ENCODE measurements at regions not wholly inside any gene's neighbourhood (a gene's known extent, or its start where the extent isn't known, plus 50 kb on each side); places are given as distances from the start of the nearest gene placed in this dataset.

DNA sequence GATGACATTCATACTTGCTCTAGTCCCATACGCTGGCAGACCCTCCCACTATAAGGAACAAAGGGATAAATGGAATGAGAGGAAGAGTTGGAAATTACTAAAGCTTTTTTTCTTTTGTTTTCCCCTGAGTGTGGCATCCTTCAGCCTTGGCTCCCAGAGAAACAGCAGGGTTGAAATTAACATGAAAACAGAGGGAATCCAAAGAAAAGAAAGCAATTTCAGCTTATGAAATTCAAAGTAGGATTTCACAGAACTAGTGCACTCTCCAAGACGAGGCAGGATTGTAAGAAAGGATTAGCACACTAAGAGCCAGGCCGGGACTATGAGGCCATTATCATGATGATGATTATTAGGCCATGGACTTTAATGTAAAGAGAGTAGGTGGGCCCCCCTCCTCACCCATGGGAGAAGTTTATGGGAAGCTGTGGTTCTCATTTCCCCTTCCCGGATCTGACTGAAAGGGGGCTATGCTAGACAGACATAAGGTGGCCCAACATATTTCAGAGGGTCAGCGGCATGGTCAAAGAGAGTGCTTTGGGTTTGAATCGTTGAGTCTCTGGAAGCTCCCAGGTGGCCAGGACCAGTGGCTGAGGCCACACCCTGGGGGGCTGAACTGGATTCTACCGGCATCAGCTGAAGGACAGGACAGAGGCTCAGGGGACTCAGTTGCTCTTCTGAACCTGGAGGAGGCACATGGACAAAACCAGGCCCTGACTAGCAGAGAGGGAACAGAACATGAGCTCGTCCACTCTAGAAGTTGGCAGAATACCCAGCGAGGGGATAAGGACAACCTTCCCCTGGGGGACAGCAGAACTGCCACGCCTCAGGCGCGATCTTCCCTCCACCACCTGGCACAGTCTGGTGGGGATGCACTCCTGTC lies 100.1 kb upstream of the ARL4C start:
- TF ChIP-seq, protein P1, sequence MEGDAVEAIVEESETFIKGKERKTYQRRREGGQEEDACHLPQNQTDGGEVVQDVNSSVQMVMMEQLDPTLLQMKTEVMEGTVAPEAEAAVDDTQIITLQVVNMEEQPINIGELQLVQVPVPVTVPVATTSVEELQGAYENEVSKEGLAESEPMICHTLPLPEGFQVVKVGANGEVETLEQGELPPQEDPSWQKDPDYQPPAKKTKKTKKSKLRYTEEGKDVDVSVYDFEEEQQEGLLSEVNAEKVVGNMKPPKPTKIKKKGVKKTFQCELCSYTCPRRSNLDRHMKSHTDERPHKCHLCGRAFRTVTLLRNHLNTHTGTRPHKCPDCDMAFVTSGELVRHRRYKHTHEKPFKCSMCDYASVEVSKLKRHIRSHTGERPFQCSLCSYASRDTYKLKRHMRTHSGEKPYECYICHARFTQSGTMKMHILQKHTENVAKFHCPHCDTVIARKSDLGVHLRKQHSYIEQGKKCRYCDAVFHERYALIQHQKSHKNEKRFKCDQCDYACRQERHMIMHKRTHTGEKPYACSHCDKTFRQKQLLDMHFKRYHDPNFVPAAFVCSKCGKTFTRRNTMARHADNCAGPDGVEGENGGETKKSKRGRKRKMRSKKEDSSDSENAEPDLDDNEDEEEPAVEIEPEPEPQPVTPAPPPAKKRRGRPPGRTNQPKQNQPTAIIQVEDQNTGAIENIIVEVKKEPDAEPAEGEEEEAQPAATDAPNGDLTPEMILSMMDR (IDR thresholded peaks at IDR 0.05; ENCODE audit: borderline replicate concordance, control extremely low read depth, extremely low read depth, insufficient read depth, missing control alignments) = no peak
- in situ Hi-C loops (cut with MboI; ENCODE audit: low sequenced_read_pairs, unreplicated experiment) = no loop called here
- DNase-seq (ENCODE audit: low spot score) = no peak

DNA sequence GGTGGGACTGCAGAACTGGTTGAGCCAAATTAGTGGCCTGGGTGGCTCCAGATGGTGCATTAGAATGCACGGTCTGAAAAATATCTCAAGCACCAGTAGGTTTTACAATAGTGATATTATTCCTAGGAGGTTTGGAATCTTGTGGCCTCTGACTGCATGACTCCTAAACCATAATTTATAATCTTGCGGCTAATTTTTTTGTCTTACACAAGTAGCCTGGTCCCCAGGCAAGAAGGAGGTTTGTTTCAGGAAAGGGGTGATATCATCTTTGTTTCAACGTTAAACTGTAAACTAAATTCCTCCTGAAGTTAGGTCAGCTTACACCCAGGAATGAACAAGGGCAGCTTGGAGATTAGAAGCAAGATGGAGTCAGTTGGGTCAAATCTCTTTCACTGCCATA lies 98.9 kb upstream of the ARL4C start:
- no peak for DNase-seq (ENCODE audit: low spot score)
- in situ Hi-C loops (cut with MboI; ENCODE audit: low sequenced_read_pairs, unreplicated experiment) = no loop called here
- TF ChIP-seq, protein P1 (IDR thresholded peaks at IDR 0.05; ENCODE audit: borderline replicate concordance, control extremely low read depth, extremely low read depth, insufficient read depth, missing control alignments) = no peak

DNA sequence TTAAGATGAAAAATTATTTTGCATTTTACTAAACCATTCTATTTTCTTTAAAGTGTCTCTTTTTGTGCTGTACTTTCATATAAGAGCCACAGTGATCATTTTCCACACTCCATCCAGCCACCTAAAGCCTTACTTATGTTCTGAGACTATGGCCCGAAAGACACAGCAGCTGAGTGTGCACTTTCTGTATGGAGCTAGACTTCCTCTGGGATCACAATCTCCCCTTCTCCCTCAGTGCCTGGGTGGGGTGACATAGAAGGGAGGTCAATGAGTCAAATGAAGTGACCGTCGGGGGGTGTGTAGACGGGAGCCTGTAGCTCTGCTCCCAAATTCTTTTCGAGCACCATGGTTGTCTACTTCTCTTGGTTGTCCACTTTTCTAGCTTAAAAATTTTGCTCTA lies 97.8 kb upstream of the ARL4C start:
- TF ChIP-seq, protein P1 (IDR thresholded peaks at IDR 0.05; ENCODE audit: borderline replicate concordance, control extremely low read depth, extremely low read depth, insufficient read depth, missing control alignments) = no peak
- no peak for DNase-seq (ENCODE audit: low spot score)
- in situ Hi-C loops (cut with MboI; ENCODE audit: low sequenced_read_pairs, unreplicated experiment) = no loop called here

DNA sequence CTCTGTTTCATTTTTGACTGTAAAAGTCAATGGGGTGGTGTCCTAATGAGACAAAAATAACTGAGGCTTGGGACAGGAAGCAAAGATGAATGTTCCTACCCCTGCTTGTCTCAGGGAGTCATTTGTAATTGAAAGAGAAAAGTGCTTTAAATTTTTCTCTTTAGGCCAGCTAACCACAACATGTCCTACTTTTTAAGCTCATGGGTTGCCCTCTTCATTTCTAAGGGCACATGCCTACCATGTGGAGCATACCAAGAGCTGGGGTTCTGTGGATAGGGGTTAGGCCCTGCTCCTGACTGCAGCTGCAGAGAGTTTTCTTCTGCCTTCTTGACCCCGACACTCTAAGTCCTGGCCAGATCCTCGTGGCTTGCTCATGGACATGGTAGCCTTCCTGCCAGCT lies 96.8 kb upstream of the ARL4C start:
- TF ChIP-seq, protein P1 (IDR thresholded peaks at IDR 0.05; ENCODE audit: borderline replicate concordance, control extremely low read depth, extremely low read depth, insufficient read depth, missing control alignments) = no peak
- DNase-seq (ENCODE audit: low spot score) = no peak
- in situ Hi-C loops (cut with MboI; ENCODE audit: low sequenced_read_pairs, unreplicated experiment) = no loop called here

DNA sequence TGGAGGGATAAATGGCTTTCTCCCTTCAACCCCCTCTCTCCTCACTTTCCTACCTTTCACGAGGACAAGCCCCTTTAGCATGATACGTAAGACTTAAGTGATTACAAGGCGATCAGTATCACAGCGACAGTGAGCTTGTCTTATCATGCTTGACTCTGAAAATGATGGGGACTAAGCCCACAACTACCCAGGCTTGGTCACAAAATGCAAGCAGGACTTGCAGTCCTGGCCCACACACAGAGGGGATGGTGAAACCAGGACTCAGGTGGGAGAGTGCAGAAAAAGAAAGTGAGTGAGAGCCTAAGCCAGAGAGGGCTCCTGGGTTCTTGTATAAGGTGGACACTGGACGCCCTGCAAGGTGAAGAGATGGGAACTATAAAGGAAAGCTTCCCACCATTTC lies 95.7 kb upstream of the ARL4C start:
- TF ChIP-seq, protein P1 (IDR thresholded peaks at IDR 0.05; ENCODE audit: borderline replicate concordance, control extremely low read depth, extremely low read depth, insufficient read depth, missing control alignments) = no peak
- DNase-seq (ENCODE audit: low spot score) = no peak
- in situ Hi-C loops (cut with MboI; ENCODE audit: low sequenced_read_pairs, unreplicated experiment) = no loop called here

DNA sequence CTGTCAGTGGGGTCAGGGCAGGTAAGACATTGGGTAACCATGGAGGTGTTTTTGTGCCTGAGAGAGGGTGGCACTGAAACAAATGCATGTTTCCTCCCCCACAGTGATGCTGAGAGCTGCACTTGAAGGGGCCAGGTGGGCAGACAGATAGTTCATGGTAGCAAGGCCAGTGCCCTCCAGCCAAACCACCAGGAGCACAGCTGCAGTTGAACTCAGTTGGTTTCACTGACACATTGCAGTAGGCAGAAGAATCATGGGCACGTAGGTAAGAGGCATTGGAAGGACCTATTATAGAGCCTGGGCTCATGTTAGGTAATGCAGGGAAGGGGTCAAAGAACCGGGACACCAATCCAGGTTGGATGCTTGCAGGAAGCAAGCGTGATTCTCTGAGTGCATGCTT lies 93.2 kb upstream of the ARL4C start:
- in situ Hi-C loops (cut with MboI; ENCODE audit: low sequenced_read_pairs, unreplicated experiment) = no loop called here
- TF ChIP-seq, protein P1 (IDR thresholded peaks at IDR 0.05; ENCODE audit: borderline replicate concordance, control extremely low read depth, extremely low read depth, insufficient read depth, missing control alignments) = no peak
- DNase-seq (ENCODE audit: low spot score) = no peak

All from GM13976 (cell line).